Epithelial cell of esophagus (primary cell): ENCODE measurements at regions not wholly inside any gene's neighbourhood (a gene's known extent, or its start where the extent isn't known, plus 50 kb on each side); places are given as distances from the start of the nearest gene placed in this dataset.
A peak's percentile ranks its signal among the peaks of the same experiment; 100 is the strongest.
"Not testable (repeated sequence)": the region's sequence is repeated elsewhere in the genome, so short reads cannot be mapped to it uniquely, and the experiment has no call there.

Source experiments
- DNase-seq: peaks from one replicate; pipeline ENCODE4 v3.0.0; 2010; ENCODE audit warnings: low read depth
- H3K4me3 ChIP-seq: 2 replicates; pipeline ENCODE4 v1.5.1; 2011; ENCODE audit warnings: mild to moderate bottlenecking, low read length, control low read depth
- CTCF ChIP-seq: IDR thresholded peaks from 2 replicates; pipeline ENCODE4 v1.5.1; 2011; ENCODE audit warnings: low read depth, mild to moderate bottlenecking, low read length, control low read depth, inconsistent platforms; ENCODE audit not compliant: insufficient read depth; ENCODE audit errors: missing control alignments

GRCh38 chr13:105848494-105848893 is 687.0 kb downstream of the EFNB2 start:
- no peak for TF ChIP-seq CTCF
- DNase-seq: peak; percentile 96
- no peak overlapping the region for H3K4me3 ChIP-seq

DNA sequence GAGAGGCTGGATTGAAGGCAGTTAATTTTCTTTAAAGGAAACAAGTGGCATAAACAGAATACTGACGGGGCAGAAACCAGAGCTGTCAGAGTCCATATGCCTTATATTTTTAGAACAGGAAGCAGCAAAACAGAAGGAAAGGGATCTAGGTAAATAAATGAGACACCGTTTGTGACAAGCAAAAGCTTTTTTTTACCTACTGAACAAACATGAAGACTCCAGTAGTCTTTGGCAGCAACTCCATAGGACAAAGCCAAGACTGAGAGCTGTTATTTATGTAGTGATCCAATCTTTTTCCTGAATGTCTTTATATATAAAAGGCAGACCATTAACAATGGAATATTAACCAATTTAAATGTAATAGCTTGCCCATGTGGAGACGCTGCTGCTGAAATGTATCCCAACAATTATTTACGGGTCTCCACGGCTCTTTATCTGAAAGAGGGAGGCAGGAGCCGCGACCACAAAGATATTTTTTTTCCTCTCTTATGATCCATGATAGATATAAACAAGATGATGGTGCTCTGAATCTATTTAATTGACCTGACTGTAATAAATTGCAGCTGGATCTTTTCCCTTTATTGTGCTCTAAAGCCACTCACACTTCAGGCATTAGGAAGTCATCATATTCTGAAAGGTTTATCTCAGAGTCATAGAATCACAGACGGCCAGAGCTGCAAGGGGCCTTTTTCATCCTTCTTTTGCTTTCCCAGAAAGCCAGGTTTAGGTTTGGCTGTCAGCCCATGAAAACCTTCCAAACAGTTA is 687.8 kb downstream of the EFNB2 start:
- no peak overlapping the region for H3K4me3 ChIP-seq
- TF ChIP-seq CTCF: no peak
- DNase-seq: peak; percentile 26

GRCh38 chr13:105846923-105847322 is 688.5 kb downstream of the EFNB2 start:
- TF ChIP-seq CTCF: no peak
- DNase-seq: no peak
- no peak overlapping the region for H3K4me3 ChIP-seq

DNA sequence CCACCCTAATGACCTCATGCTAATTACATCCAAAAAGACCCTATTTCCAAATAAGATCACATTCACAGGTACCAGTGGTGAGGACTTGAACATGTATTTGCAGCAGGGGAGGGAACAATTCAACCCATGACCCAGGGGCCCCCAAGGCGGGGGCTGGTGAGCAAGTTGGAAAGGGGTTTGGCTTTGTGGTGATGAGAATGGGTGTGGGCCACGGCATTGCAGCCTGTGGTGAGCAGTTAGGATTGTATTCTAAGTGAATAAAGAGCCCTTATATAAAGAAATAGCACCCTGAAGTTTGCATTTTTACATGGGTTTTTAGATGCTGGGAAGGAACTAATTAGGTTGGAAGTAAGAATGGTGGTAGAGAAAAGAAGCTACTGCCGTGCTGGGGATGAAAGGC is 694.2 kb downstream of the EFNB2 start:
- TF ChIP-seq CTCF: no peak
- H3K4me3 ChIP-seq: no peak overlapping the region
- no peak for DNase-seq

DNA sequence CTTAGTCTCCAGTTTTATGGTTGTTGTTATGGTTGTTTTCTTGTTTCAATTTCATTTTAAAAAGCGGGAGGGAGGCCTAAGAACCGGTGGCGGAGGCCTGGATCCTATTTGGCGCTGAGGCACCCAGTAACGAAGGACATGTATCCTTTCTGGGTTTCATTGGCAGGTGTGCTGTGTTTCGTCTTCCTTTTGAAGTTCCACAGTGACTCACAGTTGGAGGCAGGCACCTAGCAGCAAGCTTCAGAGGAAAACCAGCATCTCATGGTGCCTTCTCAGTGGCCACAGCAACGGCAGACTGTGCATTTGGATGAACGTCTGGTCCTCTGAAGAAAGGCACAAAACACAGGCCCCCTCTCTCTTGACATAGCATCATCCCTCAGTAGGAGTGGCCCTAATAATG is 697.2 kb downstream of the EFNB2 start:
- TF ChIP-seq CTCF: no peak
- DNase-seq: no peak
- H3K4me3 ChIP-seq: no peak overlapping the region

GRCh38 chr13:105837295-105837694 is 698.2 kb downstream of the EFNB2 start:
- not testable (repeated sequence) for DNase-seq, H3K4me3 ChIP-seq

- no peak for DNase-seq
- no peak overlapping the region for H3K4me3 ChIP-seq
- TF ChIP-seq CTCF: no peak
Measured at GRCh38 chr13:105830821-105831220, 704.6 kb downstream of the EFNB2 start.
